ENCODE measurements at regions not wholly inside any gene's neighbourhood (a gene's known extent, or its start where the extent isn't known, plus 50 kb on each side); places are given as distances from the start of the nearest gene placed in this dataset.
"Not testable (repeated sequence)": the region's sequence is repeated elsewhere in the genome, so short reads cannot be mapped to it uniquely, and the experiment has no call there.

- no peak overlapping the region for H3K4me3 ChIP-seq (ENCODE audit: low read length in 3 of 3)
- TF ChIP-seq CTCF (IDR thresholded peaks at IDR 0.05; ENCODE audit: borderline replicate concordance, extremely low read depth, insufficient read depth): no peak
- H3K36me3 ChIP-seq (ENCODE audit: control insufficient read depth in 2 of 3, insufficient read depth in 3 of 3, low read length in 3 of 3): no peaks in the 10 kb centered on the region
- no peak overlapping the region for H3K27ac ChIP-seq (ENCODE audit: low read depth in 2 of 2, low read length in 2 of 2)
- no peaks in the 10 kb centered on the region for H3K9me3 ChIP-seq (ENCODE audit: control insufficient read depth in 2 of 3, insufficient read depth in 1 of 3, low read length in 3 of 3)
- FAIRE-seq (no peak), DNase-seq (no peak)
- no peaks in the 10 kb centered on the region for H3K4me1 ChIP-seq (ENCODE audit: control insufficient read depth in 2 of 3, insufficient read depth in 2 of 3, low read depth in 1 of 3, low read length in 3 of 3)
- intact Hi-C loops (cut with DNase I): no loop called here
- H3K27me3 ChIP-seq (ENCODE audit: control insufficient read depth, insufficient read depth, low read length): no peaks in the 10 kb centered on the region
- no peak overlapping the region for H3K9ac ChIP-seq (ENCODE audit: low read length in 3 of 3)
Observed at GRCh38 chr20:53728359-53728758, 134.7 kb upstream of the ZNF217 start.

GRCh38 chr20:53727239-53727638 lies 133.6 kb upstream of the ZNF217 start:
- H3K27me3 ChIP-seq (ENCODE audit: control insufficient read depth, insufficient read depth, low read length); H3K9me3 ChIP-seq (ENCODE audit: control insufficient read depth in 2 of 3, insufficient read depth in 1 of 3, low read length in 3 of 3); intact Hi-C loops (cut with DNase I); DNase-seq; H3K36me3 ChIP-seq (ENCODE audit: control insufficient read depth in 2 of 3, insufficient read depth in 3 of 3, low read length in 3 of 3); H3K4me3 ChIP-seq (ENCODE audit: low read length in 3 of 3); H3K4me1 ChIP-seq (ENCODE audit: control insufficient read depth in 2 of 3, insufficient read depth in 2 of 3, low read depth in 1 of 3, low read length in 3 of 3); FAIRE-seq; H3K9ac ChIP-seq (ENCODE audit: low read length in 3 of 3); H3K27ac ChIP-seq (ENCODE audit: low read depth in 2 of 2, low read length in 2 of 2): not testable (repeated sequence)

GRCh38 chr20:53725575-53725970 lies 131.9 kb upstream of the ZNF217 start:
- H3K4me3 ChIP-seq (ENCODE audit: low read length in 3 of 3): no peak overlapping the region
- no peaks in the 10 kb centered on the region for H3K27me3 ChIP-seq (ENCODE audit: control insufficient read depth, insufficient read depth, low read length)
- DNase-seq (no peak), FAIRE-seq (no peak)
- no peaks in the 10 kb centered on the region for H3K36me3 ChIP-seq (ENCODE audit: control insufficient read depth in 2 of 3, insufficient read depth in 3 of 3, low read length in 3 of 3)
- intact Hi-C loops (cut with DNase I): no loop called here
- no peak overlapping the region for H3K9ac ChIP-seq (ENCODE audit: low read length in 3 of 3)
- no peaks in the 10 kb centered on the region for H3K9me3 ChIP-seq (ENCODE audit: control insufficient read depth in 2 of 3, insufficient read depth in 1 of 3, low read length in 3 of 3)
- TF ChIP-seq CTCF (IDR thresholded peaks at IDR 0.05; ENCODE audit: borderline replicate concordance, extremely low read depth, insufficient read depth): no peak
- no peak overlapping the region for H3K27ac ChIP-seq (ENCODE audit: low read depth in 2 of 2, low read length in 2 of 2)
- no peaks in the 10 kb centered on the region for H3K4me1 ChIP-seq (ENCODE audit: control insufficient read depth in 2 of 3, insufficient read depth in 2 of 3, low read depth in 1 of 3, low read length in 3 of 3)

- no peaks in the 10 kb centered on the region for H3K4me1 ChIP-seq (ENCODE audit: control insufficient read depth in 2 of 3, insufficient read depth in 2 of 3, low read depth in 1 of 3, low read length in 3 of 3)
- no peak for TF ChIP-seq CTCF (IDR thresholded peaks at IDR 0.05; ENCODE audit: borderline replicate concordance, extremely low read depth, insufficient read depth)
- intact Hi-C loops (cut with DNase I): no loop called here
- H3K4me3 ChIP-seq (ENCODE audit: low read length in 3 of 3): no peak overlapping the region
- no peak for DNase-seq
- no peak overlapping the region for H3K27ac ChIP-seq (ENCODE audit: low read depth in 2 of 2, low read length in 2 of 2)
- H3K9me3 ChIP-seq (ENCODE audit: control insufficient read depth in 2 of 3, insufficient read depth in 1 of 3, low read length in 3 of 3): no peaks in the 10 kb centered on the region
- FAIRE-seq: no peak
- H3K9ac ChIP-seq (ENCODE audit: low read length in 3 of 3): no peak overlapping the region
- H3K27me3 ChIP-seq (ENCODE audit: control insufficient read depth, insufficient read depth, low read length): no peaks in the 10 kb centered on the region
- H3K36me3 ChIP-seq (ENCODE audit: control insufficient read depth in 2 of 3, insufficient read depth in 3 of 3, low read length in 3 of 3): no peaks in the 10 kb centered on the region
Observed at GRCh38 chr20:53723621-53724020, 130.0 kb upstream of the ZNF217 start.

Data from kidney (tissue), 13 donors.